GM13977 (cell line): ENCODE measurements at regions not wholly inside any gene's neighbourhood (a gene's known extent, or its start where the extent isn't known, plus 50 kb on each side); places are given as distances from the start of the nearest gene placed in this dataset.

Experiments
- DNase-seq: peaks from one replicate; pipeline ENCODE4 v3.0.0; 2012; ENCODE audit warnings: low spot score
- CTCF ChIP-seq: IDR thresholded peaks from 2 replicates; pipeline ENCODE4 v1.5.1; 2012; ENCODE audit warnings: mild to moderate bottlenecking, control low read depth; ENCODE audit not compliant: insufficient read depth; ENCODE audit errors: extremely low read depth, missing control alignments
- in situ Hi-C: fragments of 300-500 bp; cut with MboI; formaldehyde crosslinking; loops from one replicate; pipeline ENCODE4 v1.12.0; 2022; ENCODE audit warnings: low sequenced_read_pairs, low pct_unique_long_range_greater_than_20kb, mixed read lengths, inconsistent platforms; ENCODE audit not compliant: unreplicated experiment

GRCh38 chr9:89754193-89754592, 149.4 kb downstream of the GADD45G start:
- DNase-seq, result no peak
- in situ Hi-C loops, result no loop called here
- TF ChIP-seq CTCF, result no peak

- in situ Hi-C loops, result no loop called here
- DNase-seq, result no peak
- no peak for TF ChIP-seq CTCF
These were observed 151.0 kb downstream of the GADD45G start for GRCh38 chr9:89755821-89756220.

GRCh38 chr9:89756891-89757537, 152.2 kb downstream of the GADD45G start:
- in situ Hi-C loops, result no loop called here
- no peak for DNase-seq
- no peak for TF ChIP-seq CTCF

- in situ Hi-C loops, result no loop called here
- no peak for DNase-seq
- no peak for TF ChIP-seq CTCF
These were observed 153.1 kb downstream of the GADD45G start for GRCh38 chr9:89757776-89758528.

GRCh38 chr9:89759572-89759971, 154.8 kb downstream of the GADD45G start:
- in situ Hi-C loops, result no loop called here
- DNase-seq, result no peak

GRCh38 chr9:89760123-89760522, 155.3 kb downstream of the GADD45G start:
- no peak for DNase-seq
- in situ Hi-C loops, result no loop called here
- TF ChIP-seq CTCF, result no peak

More at GRCh38 chr9:89759572-89759971, 154.8 kb downstream of the GADD45G start:
- no peak for TF ChIP-seq CTCF
